ENCODE measurements at regions not wholly inside any gene's neighbourhood (a gene's known extent, or its start where the extent isn't known, plus 50 kb on each side); places are given as distances from the start of the nearest gene placed in this dataset.

DNA sequence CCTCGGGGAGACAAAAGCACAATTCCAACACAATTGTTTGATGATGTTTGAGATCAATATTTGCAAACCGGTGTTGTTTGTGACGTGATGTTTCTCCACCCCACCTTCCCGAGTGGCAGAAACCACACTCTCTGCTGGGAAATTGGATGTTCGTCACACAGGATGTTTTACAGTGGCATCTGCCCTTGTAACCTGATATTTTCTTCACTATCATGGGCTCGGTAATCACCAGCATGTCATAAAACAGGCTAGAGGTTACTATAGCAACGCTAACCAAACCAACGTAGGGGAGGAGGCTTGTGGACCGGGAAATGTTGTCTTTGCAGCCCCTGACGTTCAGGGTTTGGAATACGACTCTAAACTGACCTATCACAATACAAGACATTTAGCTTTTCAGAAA lies 454.5 kb downstream of the IRS2 start:
- ATAC-seq, result no peak
- intact Hi-C loops (cut with micrococcal nuclease), result no loop called here
- ChIA-PET POLR2A (no interaction called here), CTCF (no interaction called here)
- Mint-ChIP-seq H3K27ac (no peak overlapping the region), H3K4me1 (no peaks in the 10 kb centered on the region), H3K36me3 (no peaks in the 10 kb centered on the region), H3K27me3 (peaks cover 0 to 35% (median 22%) of the 10 kb centered on the region in 5 donors), H3K4me3 (no peak overlapping the region), H3K9me3 (no peaks in the 10 kb centered on the region)
- no peaks in the 10 kb centered on the region for H3K27me3 ChIP-seq (ENCODE audit: control insufficient read depth in 2 of 2, insufficient read depth in 2 of 2, low read length in 2 of 2)
- H3K27ac ChIP-seq (ENCODE audit: low read depth, low read length), result no peak overlapping the region
- H3K36me3 ChIP-seq (ENCODE audit: control insufficient read depth in 2 of 3, insufficient read depth in 3 of 3, low read length in 3 of 3), result no peaks in the 10 kb centered on the region
- H3K4me3 ChIP-seq (ENCODE audit: low read length), result no peak overlapping the region
- no peaks in the 10 kb centered on the region for H3K4me1 ChIP-seq (ENCODE audit: control insufficient read depth in 2 of 2, insufficient read depth in 2 of 2, low read length in 2 of 2)
- H3K9me3 ChIP-seq (ENCODE audit: control insufficient read depth in 2 of 3, low read length in 3 of 3), result no peaks in the 10 kb centered on the region
- DNase-seq, result no peak

DNA sequence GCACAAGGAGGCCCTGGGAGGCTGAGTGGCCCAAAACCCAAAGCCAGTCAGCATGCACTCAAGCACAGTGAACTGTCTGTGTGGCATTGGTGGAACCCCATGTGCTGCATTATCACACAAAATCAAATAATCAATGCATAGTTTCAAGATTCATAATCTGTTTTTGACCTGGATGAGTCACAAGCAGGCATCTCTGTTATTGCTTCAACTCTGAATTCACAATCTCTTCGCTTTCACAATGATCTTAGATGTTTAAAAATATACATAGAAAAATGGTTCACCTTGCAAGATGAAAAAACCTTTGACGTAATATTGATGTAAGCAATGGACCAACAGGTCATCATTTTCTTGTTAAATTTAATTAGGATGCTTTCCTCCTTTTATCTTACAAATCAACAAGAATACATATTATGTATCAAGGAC lies 455.4 kb downstream of the IRS2 start:
- Histone ChIP-seq H3K27me3 (ENCODE audit: control insufficient read depth in 2 of 2, insufficient read depth in 2 of 2, low read length in 2 of 2) (no peaks in the 10 kb centered on the region), H3K36me3 (ENCODE audit: control insufficient read depth in 2 of 3, insufficient read depth in 3 of 3, low read length in 3 of 3) (no peaks in the 10 kb centered on the region), H3K4me1 (ENCODE audit: control insufficient read depth in 2 of 2, insufficient read depth in 2 of 2, low read length in 2 of 2) (no peaks in the 10 kb centered on the region), H3K9me3 (ENCODE audit: control insufficient read depth in 2 of 3, low read length in 3 of 3) (no peaks in the 10 kb centered on the region), H3K4me3 (ENCODE audit: low read length) (no peak overlapping the region), H3K27ac (ENCODE audit: low read depth, low read length) (no peak overlapping the region)
- peaks cover 0 to 42% (median 22%) of the 10 kb centered on the region in 5 donors for H3K27me3 Mint-ChIP-seq
- ChIA-PET CTCF (no interaction called here), POLR2A (no interaction called here)
- no peaks in the 10 kb centered on the region for H3K36me3 Mint-ChIP-seq
- peaks cover 0 to 3% (median 0%) of the 10 kb centered on the region in 11 donors for H3K9me3 Mint-ChIP-seq
- DNase-seq, result no peak
- no peaks in the 10 kb centered on the region for H3K4me1 Mint-ChIP-seq
- intact Hi-C loops (cut with micrococcal nuclease), result no loop called here
- H3K27ac Mint-ChIP-seq, result no peak overlapping the region
- H3K4me3 Mint-ChIP-seq, result no peak overlapping the region
- no peak for ATAC-seq

DNA sequence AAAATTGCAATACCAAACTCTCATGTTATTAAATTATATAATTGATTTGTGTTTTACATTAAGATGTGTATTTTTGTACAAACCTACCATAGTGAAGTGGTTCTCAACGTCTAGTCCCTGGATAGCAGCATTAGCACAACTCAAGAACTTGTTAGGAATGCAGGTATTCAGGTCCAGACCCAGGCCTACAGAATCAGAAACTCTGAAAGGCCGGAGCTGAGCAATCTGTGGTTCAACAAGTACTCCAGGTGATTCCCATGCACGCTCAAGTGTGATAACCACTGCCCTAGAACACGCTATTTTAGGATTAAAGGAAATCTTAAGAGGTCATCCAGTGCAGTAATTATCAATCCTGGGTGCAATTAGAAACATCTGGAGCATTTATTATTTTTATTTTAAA lies 456.3 kb downstream of the IRS2 start:
- no peak for DNase-seq
- no peaks in the 10 kb centered on the region for H3K4me1 Mint-ChIP-seq
- Histone ChIP-seq H3K27me3 (ENCODE audit: control insufficient read depth in 2 of 2, insufficient read depth in 2 of 2, low read length in 2 of 2) (no peaks in the 10 kb centered on the region), H3K36me3 (ENCODE audit: control insufficient read depth in 2 of 3, insufficient read depth in 3 of 3, low read length in 3 of 3) (no peaks in the 10 kb centered on the region), H3K27ac (ENCODE audit: low read depth, low read length) (no peak overlapping the region), H3K4me1 (ENCODE audit: control insufficient read depth in 2 of 2, insufficient read depth in 2 of 2, low read length in 2 of 2) (no peaks in the 10 kb centered on the region), H3K4me3 (ENCODE audit: low read length) (no peak overlapping the region), H3K9me3 (ENCODE audit: control insufficient read depth in 2 of 3, low read length in 3 of 3) (no peaks in the 10 kb centered on the region)
- peaks cover 0 to 46% (median 22%) of the 10 kb centered on the region in 5 donors for H3K27me3 Mint-ChIP-seq
- H3K36me3 Mint-ChIP-seq, result no peaks in the 10 kb centered on the region
- intact Hi-C loops (cut with micrococcal nuclease), result no loop called here
- POLR2A ChIA-PET, result no interaction called here
- H3K9me3 Mint-ChIP-seq, result peaks cover 0 to 8% (median 0%) of the 10 kb centered on the region in 11 donors
- no peak for ATAC-seq
- CTCF ChIA-PET, result no interaction called here
- H3K4me3 Mint-ChIP-seq, result no peak overlapping the region
- H3K27ac Mint-ChIP-seq, result no peak overlapping the region

DNA sequence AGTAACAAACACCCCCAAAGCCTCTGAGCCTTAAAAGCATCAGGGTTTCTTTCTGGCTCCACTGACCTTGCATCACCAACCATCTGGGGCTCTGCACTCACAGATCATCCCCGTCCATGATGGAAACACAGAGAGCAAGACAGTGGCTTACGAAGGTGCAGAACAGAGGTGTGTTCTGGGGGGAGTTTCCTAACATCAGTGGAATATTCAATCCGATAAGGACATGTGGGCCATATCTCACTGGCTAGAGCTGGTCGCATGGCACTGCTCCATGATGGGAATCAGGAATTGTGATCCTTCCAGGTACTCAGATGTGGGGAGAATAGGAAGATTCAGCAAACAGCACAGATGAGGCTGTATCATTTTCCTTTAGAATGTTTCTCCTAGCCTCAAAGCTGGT lies 457.2 kb downstream of the IRS2 start:
- CTCF ChIA-PET, result no interaction called here

DNA sequence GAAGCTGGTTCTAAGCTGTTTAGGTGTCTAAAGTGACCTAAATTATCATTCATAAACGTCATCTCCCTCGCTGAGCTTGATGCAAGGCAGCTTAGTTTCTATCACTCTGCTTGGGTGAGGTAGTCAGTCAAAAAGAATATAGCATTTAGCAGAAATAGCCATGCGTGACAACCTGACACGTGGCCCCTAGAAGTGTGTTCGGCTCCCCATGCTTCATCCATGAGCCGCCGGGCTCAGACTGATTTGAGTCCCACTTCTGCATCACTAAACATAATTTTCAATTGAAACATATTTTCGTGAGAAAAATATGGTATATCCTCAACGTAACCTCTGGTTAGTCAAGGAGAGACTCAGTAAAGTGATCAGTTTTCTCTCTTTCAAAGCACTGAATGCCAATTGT lies 459.8 kb downstream of the IRS2 start:
- H3K36me3 Mint-ChIP-seq, result no peaks in the 10 kb centered on the region
- ChIA-PET POLR2A (no interaction called here), CTCF (no interaction called here)
- H3K27ac ChIP-seq (ENCODE audit: low read depth, low read length), result no peak overlapping the region
- peaks cover 0 to 21% (median 4%) of the 10 kb centered on the region in 5 donors for H3K27me3 Mint-ChIP-seq
- H3K4me1 ChIP-seq (ENCODE audit: control insufficient read depth in 2 of 2, insufficient read depth in 2 of 2, low read length in 2 of 2), result no peaks in the 10 kb centered on the region
- ATAC-seq (no peak), DNase-seq (no peak)
- no peaks in the 10 kb centered on the region for H3K4me1 Mint-ChIP-seq
- no peaks in the 10 kb centered on the region for H3K27me3 ChIP-seq (ENCODE audit: control insufficient read depth in 2 of 2, insufficient read depth in 2 of 2, low read length in 2 of 2)
- H3K9me3 Mint-ChIP-seq, result peaks cover 0 to 8% (median 0%) of the 10 kb centered on the region in 11 donors
- intact Hi-C loops (cut with micrococcal nuclease), result no loop called here
- no peak overlapping the region for H3K27ac Mint-ChIP-seq
- H3K36me3 ChIP-seq (ENCODE audit: control insufficient read depth in 2 of 3, insufficient read depth in 3 of 3, low read length in 3 of 3), result no peaks in the 10 kb centered on the region
- H3K4me3 Mint-ChIP-seq, result no peak overlapping the region
- no peaks in the 10 kb centered on the region for H3K9me3 ChIP-seq (ENCODE audit: control insufficient read depth in 2 of 3, low read length in 3 of 3)
- H3K4me3 ChIP-seq (ENCODE audit: low read length), result no peak overlapping the region

More for the DNA sequence above, 457.2 kb downstream of the IRS2 start:
- POLR2A ChIA-PET, result no interaction called here
- Mint-ChIP-seq H3K36me3 (no peaks in the 10 kb centered on the region), H3K9me3 (peaks cover 0 to 8% (median 0%) of the 10 kb centered on the region in 11 donors), H3K27me3 (peaks cover 0 to 42% (median 16%) of the 10 kb centered on the region in 5 donors), H3K4me3 (no peak overlapping the region), H3K27ac (no peak overlapping the region), H3K4me1 (no peaks in the 10 kb centered on the region)
- Histone ChIP-seq H3K36me3 (ENCODE audit: control insufficient read depth in 2 of 3, insufficient read depth in 3 of 3, low read length in 3 of 3) (no peaks in the 10 kb centered on the region), H3K4me3 (ENCODE audit: low read length) (no peak overlapping the region), H3K9me3 (ENCODE audit: control insufficient read depth in 2 of 3, low read length in 3 of 3) (no peaks in the 10 kb centered on the region), H3K27ac (ENCODE audit: low read depth, low read length) (no peak overlapping the region), H3K4me1 (ENCODE audit: control insufficient read depth in 2 of 2, insufficient read depth in 2 of 2, low read length in 2 of 2) (no peaks in the 10 kb centered on the region), H3K27me3 (ENCODE audit: control insufficient read depth in 2 of 2, insufficient read depth in 2 of 2, low read length in 2 of 2) (no peaks in the 10 kb centered on the region)
- intact Hi-C loops (cut with micrococcal nuclease), result no loop called here
- ATAC-seq, result no peak
- no peak for DNase-seq

DNA sequence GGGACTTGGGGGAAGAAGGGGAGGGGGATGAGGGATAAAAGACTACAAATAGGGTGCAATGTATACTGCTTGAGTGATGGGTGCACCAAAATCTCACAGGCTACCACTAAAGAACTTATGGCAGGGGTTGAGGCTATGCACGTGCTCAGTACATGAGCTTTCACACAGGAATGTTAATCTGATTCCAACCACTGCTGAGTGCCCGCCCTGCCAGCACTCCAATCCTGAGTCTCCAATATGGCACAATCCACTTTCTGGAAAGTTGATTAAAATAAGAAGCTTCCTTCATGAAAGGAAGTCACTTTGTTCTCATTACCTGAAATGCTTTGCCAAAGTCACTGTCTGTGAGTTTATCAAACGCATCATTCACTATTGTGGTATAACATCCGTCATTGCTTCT lies 463.0 kb downstream of the IRS2 start:
- no peak overlapping the region for H3K4me3 ChIP-seq (ENCODE audit: low read length)
- CTCF ChIA-PET, result no interaction called here

DNA sequence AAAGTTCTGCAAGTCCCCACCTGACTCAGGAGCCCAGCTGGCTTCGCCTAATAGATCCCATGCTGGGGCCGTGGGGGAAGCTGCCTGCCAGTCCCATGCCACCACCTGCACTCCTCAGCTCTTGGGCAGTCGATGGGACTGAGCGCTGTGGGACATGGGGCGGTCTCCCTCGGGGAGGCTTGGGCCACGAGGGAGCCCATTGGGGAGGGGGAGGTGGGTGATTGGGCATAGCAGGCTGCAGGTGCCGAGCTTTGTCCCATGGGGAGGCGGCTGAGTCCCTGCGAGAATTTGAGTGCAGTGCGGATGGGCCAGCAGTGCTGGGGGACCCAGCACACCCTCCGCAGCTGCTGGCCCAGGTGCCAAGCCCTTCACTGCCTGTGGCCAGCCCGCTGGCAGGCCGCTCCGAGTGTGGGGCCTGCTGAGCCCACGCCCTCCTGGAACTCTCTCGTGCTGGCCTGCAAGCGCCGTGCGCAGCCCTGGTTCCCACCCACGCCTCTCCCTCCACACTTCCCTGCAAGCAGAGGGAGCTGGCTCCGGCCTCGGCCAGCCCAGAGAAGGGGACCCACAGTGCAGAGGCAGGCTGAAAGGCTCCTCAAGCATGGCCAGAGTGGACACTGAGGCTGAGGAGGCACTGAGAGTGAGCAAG lies 467.3 kb downstream of the IRS2 start:
- ATAC-seq (no peak), DNase-seq (no peak)
- H3K36me3 Mint-ChIP-seq, result no peaks in the 10 kb centered on the region
- Histone ChIP-seq H3K9me3 (ENCODE audit: control insufficient read depth in 2 of 3, low read length in 3 of 3) (no peaks in the 10 kb centered on the region), H3K4me1 (ENCODE audit: control insufficient read depth in 2 of 2, insufficient read depth in 2 of 2, low read length in 2 of 2) (no peaks in the 10 kb centered on the region), H3K27me3 (ENCODE audit: control insufficient read depth in 2 of 2, insufficient read depth in 2 of 2, low read length in 2 of 2) (no peaks in the 10 kb centered on the region), H3K36me3 (ENCODE audit: control insufficient read depth in 2 of 3, insufficient read depth in 3 of 3, low read length in 3 of 3) (no peaks in the 10 kb centered on the region), H3K4me3 (ENCODE audit: low read length) (no peak overlapping the region), H3K27ac (ENCODE audit: low read depth, low read length) (no peak overlapping the region)
- H3K4me3 Mint-ChIP-seq, result no peak overlapping the region
- ChIA-PET CTCF (no interaction called here), POLR2A (no interaction called here)
- intact Hi-C loops (cut with micrococcal nuclease), result no loop called here
- peaks cover 0 to 12% (median 3%) of the 10 kb centered on the region in 11 donors for H3K9me3 Mint-ChIP-seq
- H3K4me1 Mint-ChIP-seq, result no peaks in the 10 kb centered on the region
- H3K27me3 Mint-ChIP-seq, result peaks cover 0 to 29% (median 17%) of the 10 kb centered on the region in 5 donors
- H3K27ac Mint-ChIP-seq, result no peak overlapping the region

More for the DNA sequence above, 463.0 kb downstream of the IRS2 start:
- Histone ChIP-seq H3K4me1 (ENCODE audit: control insufficient read depth in 2 of 2, insufficient read depth in 2 of 2, low read length in 2 of 2) (no peaks in the 10 kb centered on the region), H3K27me3 (ENCODE audit: control insufficient read depth in 2 of 2, insufficient read depth in 2 of 2, low read length in 2 of 2) (no peaks in the 10 kb centered on the region), H3K27ac (ENCODE audit: low read depth, low read length) (no peak overlapping the region), H3K36me3 (ENCODE audit: control insufficient read depth in 2 of 3, insufficient read depth in 3 of 3, low read length in 3 of 3) (no peaks in the 10 kb centered on the region), H3K9me3 (ENCODE audit: control insufficient read depth in 2 of 3, low read length in 3 of 3) (no peaks in the 10 kb centered on the region)
- DNase-seq (no peak), ATAC-seq (no peak)
- peaks cover 0 to 11% (median 0%) of the 10 kb centered on the region in 11 donors for H3K9me3 Mint-ChIP-seq
- H3K27me3 Mint-ChIP-seq, result peaks cover 0 to 21% (median 8%) of the 10 kb centered on the region in 5 donors
- no peak overlapping the region for H3K4me3 Mint-ChIP-seq
- H3K36me3 Mint-ChIP-seq, result no peaks in the 10 kb centered on the region
- POLR2A ChIA-PET, result no interaction called here
- no peaks in the 10 kb centered on the region for H3K4me1 Mint-ChIP-seq
- intact Hi-C loops (cut with micrococcal nuclease), result no loop called here
- H3K27ac Mint-ChIP-seq, result no peak overlapping the region

All from naive thymus-derived CD4-positive, alpha-beta T cell (primary cell).